Fibroblast of lung (primary cell): ENCODE measurements at regions not wholly inside any gene's neighbourhood (a gene's known extent, or its start where the extent isn't known, plus 50 kb on each side); places are given as distances from the start of the nearest gene placed in this dataset.

Source experiments
- DNase-seq, 2 donors: peaks; one replicate each; pipeline versions ENCODE4 v3.0.0 to v3.0.0-alpha.2; 2010; ENCODE audit warnings: low read depth in 2 of 2
- H2AFZ ChIP-seq: 2 replicates; pipeline ENCODE4 v1.5.1; 2012; ENCODE audit warnings: low read length, control low read depth, inconsistent platforms
- H3K27ac ChIP-seq: 2 replicates; pipeline ENCODE4 v1.5.1; 2011; ENCODE audit warnings: low read length, control low read depth; ENCODE audit not compliant: insufficient read depth
- H3K27me3 ChIP-seq: 2 replicates; pipeline ENCODE4 v1.5.1; 2011; ENCODE audit warnings: mild to moderate bottlenecking, low read length; ENCODE audit not compliant: control insufficient read depth, insufficient read depth
- H3K36me3 ChIP-seq: 2 replicates; pipeline ENCODE4 v1.5.1; 2011; ENCODE audit warnings: low read length; ENCODE audit not compliant: control insufficient read depth, insufficient read depth
- H3K4me1 ChIP-seq: 2 replicates; pipeline ENCODE4 v1.5.1; 2011; ENCODE audit warnings: low read length; ENCODE audit not compliant: control insufficient read depth, insufficient read depth; ENCODE audit errors: extremely low read depth
- H3K4me2 ChIP-seq: 2 replicates; pipeline ENCODE4 v1.5.1; 2011; ENCODE audit warnings: low read length, control low read depth; ENCODE audit not compliant: insufficient read depth; ENCODE audit errors: extremely low read depth
- H3K4me3 ChIP-seq, 4 experiments: fragments of 200-600 bp in 1 of 4; sonication (generic) in 1 of 4; replicated peaks in 1 of 4; 2 replicates each; pipeline ENCODE4 v1.5.1; 2011 to 2016; ENCODE audit warnings: low read length in 4 of 4, low read depth in 3 of 4, mild to moderate bottlenecking in 3 of 4, control low read depth in 2 of 4, inconsistent platforms in 1 of 4, mixed read lengths in 1 of 4; ENCODE audit not compliant: insufficient read depth in 1 of 4; ENCODE audit errors: control extremely low read depth in 1 of 4
- H3K79me2 ChIP-seq: 2 replicates; pipeline ENCODE4 v1.5.1; 2012; ENCODE audit warnings: mild to moderate bottlenecking, low read length, inconsistent platforms; ENCODE audit not compliant: control insufficient read depth, insufficient read depth
- H3K9ac ChIP-seq: 2 replicates; pipeline ENCODE4 v1.5.1; 2011; ENCODE audit warnings: mild to moderate bottlenecking, low read length, control low read depth; ENCODE audit not compliant: insufficient read depth
- H3K9me3 ChIP-seq: 2 replicates; pipeline ENCODE4 v1.5.1; 2012; ENCODE audit warnings: low read depth, low read length; ENCODE audit not compliant: control insufficient read depth, insufficient read depth
- H4K20me1 ChIP-seq: 2 replicates; pipeline ENCODE4 v1.5.1; 2011; ENCODE audit warnings: low read length; ENCODE audit not compliant: control insufficient read depth, insufficient read depth; ENCODE audit errors: extremely low read depth
- CTCF ChIP-seq, 2 donors: IDR thresholded peaks in 1 of 2; conservative IDR thresholded peaks in 1 of 2; 1 replicate in 1 of 2; 2 replicates in 1 of 2; pipeline ENCODE4 v1.5.1; 2011 to 2012; ENCODE audit warnings: low read length in 2 of 2, control low read depth in 1 of 2, inconsistent platforms in 1 of 2, low read depth in 1 of 2, mild to moderate bottlenecking in 1 of 2
- EZH2 ChIP-seq: IDR thresholded peaks from 2 replicates; pipeline ENCODE4 v1.5.1; 2012; ENCODE audit warnings: low read length, control low read depth, mild to moderate bottlenecking; ENCODE audit errors: missing control alignments

GRCh38 chr7:112989531-112989930, 97.1 kb downstream of the GPR85 start:
- H3K79me2 ChIP-seq: no peaks in the 10 kb centered on the region
- H3K9ac ChIP-seq: no peak overlapping the region
- no peak overlapping the region for H2AFZ ChIP-seq
- H3K9me3 ChIP-seq: no peaks in the 10 kb centered on the region
- no peak overlapping the region for H3K27ac ChIP-seq
- no peak overlapping the region for H3K4me2 ChIP-seq
- TF ChIP-seq EZH2 (no peak), CTCF (conservative IDR thresholded peaks at IDR 0.05 in 1 of 2, IDR thresholded peaks at IDR 0.05 in 1 of 2; ENCODE audit: low read depth in 1 of 2, low read length in 2 of 2) (no peak)
- peaks cover 7% of the 10 kb centered on the region for H3K4me1 ChIP-seq
- H3K27me3 ChIP-seq: no peaks in the 10 kb centered on the region
- DNase-seq: peak; percentile 21 to 47
- H3K4me3 ChIP-seq: no peak overlapping the region
- H4K20me1 ChIP-seq: no peaks in the 10 kb centered on the region
- H3K36me3 ChIP-seq: no peaks in the 10 kb centered on the region

- no peak overlapping the region for H2AFZ ChIP-seq
- no peaks in the 10 kb centered on the region for H3K36me3 ChIP-seq
- H3K4me3 ChIP-seq: no peak overlapping the region
- no peaks in the 10 kb centered on the region for H4K20me1 ChIP-seq
- TF ChIP-seq CTCF (conservative IDR thresholded peaks at IDR 0.05 in 1 of 2, IDR thresholded peaks at IDR 0.05 in 1 of 2; ENCODE audit: low read depth in 1 of 2, low read length in 2 of 2): no peak
- no peak for TF ChIP-seq EZH2
- no peaks in the 10 kb centered on the region for H3K9me3 ChIP-seq
- no peak overlapping the region for H3K4me2 ChIP-seq
- DNase-seq: no peak
- no peak overlapping the region for H3K27ac ChIP-seq
- no peak overlapping the region for H3K9ac ChIP-seq
- H3K79me2 ChIP-seq: no peaks in the 10 kb centered on the region
- H3K27me3 ChIP-seq: no peaks in the 10 kb centered on the region
- peaks cover 7% of the 10 kb centered on the region for H3K4me1 ChIP-seq
Measured at GRCh38 chr7:112987171-112987570, 99.5 kb downstream of the GPR85 start.

GRCh38 chr7:112986256-112987031, 100.2 kb downstream of the GPR85 start:
- no peaks in the 10 kb centered on the region for H3K9me3 ChIP-seq
- no peak overlapping the region for H3K9ac ChIP-seq
- H3K27me3 ChIP-seq: no peaks in the 10 kb centered on the region
- no peak overlapping the region for H2AFZ ChIP-seq
- peak overlapping the region; percentile 39 for H3K27ac ChIP-seq
- peak; percentile 67 to 80 for DNase-seq
- no peak overlapping the region for H3K4me3 ChIP-seq
- no peaks in the 10 kb centered on the region for H4K20me1 ChIP-seq
- H3K36me3 ChIP-seq: no peaks in the 10 kb centered on the region
- H3K4me1 ChIP-seq: peaks cover 7% of the 10 kb centered on the region
- TF ChIP-seq EZH2 (no peak), CTCF (conservative IDR thresholded peaks at IDR 0.05 in 1 of 2, IDR thresholded peaks at IDR 0.05 in 1 of 2; ENCODE audit: low read depth in 1 of 2, low read length in 2 of 2) (no peak)
- no peaks in the 10 kb centered on the region for H3K79me2 ChIP-seq
- H3K4me2 ChIP-seq: peak overlapping the region; percentile 59
